ENCODE measurements at regions not wholly inside any gene's neighbourhood (a gene's known extent, or its start where the extent isn't known, plus 50 kb on each side); places are given as distances from the start of the nearest gene placed in this dataset.

GRCh38 chr15:38050529-38051448 is 116.3 kb downstream of the TMCO5A start:
- no peaks in the 10 kb centered on the region for H3K9me3 Mint-ChIP-seq (ENCODE audit: insufficient read depth)
- Histone ChIP-seq H3K4me1 (ENCODE audit: control insufficient read depth in 2 of 2, insufficient read depth in 2 of 2, low read length in 2 of 2) (no peaks in the 10 kb centered on the region), H3K4me2 (replicated peaks; ENCODE audit: low read depth, low read length, poor library complexity, severe bottlenecking) (no peak overlapping the region), H3K9me3 (ENCODE audit: control extremely low read depth in 1 of 3, control insufficient read depth in 2 of 3, insufficient read depth in 1 of 3, low read length in 2 of 3) (no peaks in the 10 kb centered on the region), H3K27ac (ENCODE audit: low read length in 2 of 2) (no peak overlapping the region), H3K79me2 (ENCODE audit: control insufficient read depth, insufficient read depth, low read length) (no peaks in the 10 kb centered on the region), H3K4me3 (ENCODE audit: control extremely low read depth in 1 of 5, extremely low read depth in 1 of 5, insufficient read depth in 1 of 5, low read depth in 2 of 5, low read length in 4 of 5) (no peak overlapping the region), H4K20me1 (ENCODE audit: control insufficient read depth, insufficient read depth, low read length, poor library complexity, severe bottlenecking) (no peaks in the 10 kb centered on the region), H3K27me3 (replicated peaks in 1 of 4; ENCODE audit: control extremely low read depth in 1 of 4, control insufficient read depth in 3 of 4, insufficient read depth in 4 of 4, low read length in 3 of 4) (no peaks in the 10 kb centered on the region), H2AFZ (ENCODE audit: insufficient read depth, low read depth, low read length, poor library complexity, severe bottlenecking) (no peak overlapping the region), H3K36me3 (replicated peaks in 1 of 2; ENCODE audit: control extremely low read depth in 1 of 2, control insufficient read depth in 1 of 2, extremely low read depth in 1 of 2, insufficient read depth in 2 of 2, low read length in 1 of 2) (no peaks in the 10 kb centered on the region), H3K9ac (ENCODE audit: low read length) (no peak overlapping the region)
- 44% methylated on average over 2 of the region's 4 CpGs for WGBS (ENCODE audit: insufficient coverage)
- DNase-seq: no peak
- no peaks in the 10 kb centered on the region for H3K27me3 Mint-ChIP-seq
- no peak overlapping the region for H3K4me3 Mint-ChIP-seq
- no peak for ATAC-seq (ENCODE audit: low read depth)
- no peak overlapping the region for H3K27ac Mint-ChIP-seq
- POLR2A ChIA-PET: no interaction called here
- TF ChIP-seq, protein P1, sequence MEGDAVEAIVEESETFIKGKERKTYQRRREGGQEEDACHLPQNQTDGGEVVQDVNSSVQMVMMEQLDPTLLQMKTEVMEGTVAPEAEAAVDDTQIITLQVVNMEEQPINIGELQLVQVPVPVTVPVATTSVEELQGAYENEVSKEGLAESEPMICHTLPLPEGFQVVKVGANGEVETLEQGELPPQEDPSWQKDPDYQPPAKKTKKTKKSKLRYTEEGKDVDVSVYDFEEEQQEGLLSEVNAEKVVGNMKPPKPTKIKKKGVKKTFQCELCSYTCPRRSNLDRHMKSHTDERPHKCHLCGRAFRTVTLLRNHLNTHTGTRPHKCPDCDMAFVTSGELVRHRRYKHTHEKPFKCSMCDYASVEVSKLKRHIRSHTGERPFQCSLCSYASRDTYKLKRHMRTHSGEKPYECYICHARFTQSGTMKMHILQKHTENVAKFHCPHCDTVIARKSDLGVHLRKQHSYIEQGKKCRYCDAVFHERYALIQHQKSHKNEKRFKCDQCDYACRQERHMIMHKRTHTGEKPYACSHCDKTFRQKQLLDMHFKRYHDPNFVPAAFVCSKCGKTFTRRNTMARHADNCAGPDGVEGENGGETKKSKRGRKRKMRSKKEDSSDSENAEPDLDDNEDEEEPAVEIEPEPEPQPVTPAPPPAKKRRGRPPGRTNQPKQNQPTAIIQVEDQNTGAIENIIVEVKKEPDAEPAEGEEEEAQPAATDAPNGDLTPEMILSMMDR (IDR thresholded peaks at IDR 0.05): no peak
- no peak for TF ChIP-seq EZH2 (IDR thresholded peaks at IDR 0.05; ENCODE audit: borderline replicate concordance, insufficient read depth, low read depth, low read length, poor library complexity, severe bottlenecking)
- H3K4me1 Mint-ChIP-seq: no peaks in the 10 kb centered on the region
- CTCF ChIA-PET: no interaction called here
- intact Hi-C loops (cut with micrococcal nuclease): no loop called here

DNA sequence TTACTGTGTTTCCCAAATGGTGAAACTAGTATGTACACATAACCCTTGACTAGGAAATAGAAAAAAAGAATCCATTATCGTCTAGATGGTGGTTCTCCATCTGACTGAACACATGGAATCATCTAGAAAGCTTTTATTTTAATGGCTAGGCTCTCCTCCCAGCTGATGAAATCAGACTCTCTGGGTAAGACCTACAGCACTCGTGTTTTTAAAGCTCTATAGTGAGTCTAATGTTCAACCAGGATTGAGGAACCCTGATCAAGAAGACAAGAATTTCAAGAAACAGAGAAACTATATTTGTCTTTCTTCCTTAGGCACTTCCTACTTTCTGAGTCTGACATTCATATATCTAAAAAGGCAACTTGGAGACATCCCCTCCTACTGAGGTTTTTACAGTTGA is 118.8 kb downstream of the TMCO5A start:
- DNase-seq (no peak), ATAC-seq (ENCODE audit: low read depth) (no peak)
- TF ChIP-seq, protein P1 (IDR thresholded peaks at IDR 0.05): no peak
- TF ChIP-seq EZH2 (IDR thresholded peaks at IDR 0.05; ENCODE audit: borderline replicate concordance, insufficient read depth, low read depth, low read length, poor library complexity, severe bottlenecking): no peak
- Histone ChIP-seq H3K9ac (ENCODE audit: low read length) (no peak overlapping the region), H3K4me2 (replicated peaks; ENCODE audit: low read depth, low read length, poor library complexity, severe bottlenecking) (no peak overlapping the region), H4K20me1 (ENCODE audit: control insufficient read depth, insufficient read depth, low read length, poor library complexity, severe bottlenecking) (no peaks in the 10 kb centered on the region), H3K27me3 (replicated peaks in 1 of 4; ENCODE audit: control extremely low read depth in 1 of 4, control insufficient read depth in 3 of 4, insufficient read depth in 4 of 4, low read length in 3 of 4) (no peaks in the 10 kb centered on the region), H2AFZ (ENCODE audit: insufficient read depth, low read depth, low read length, poor library complexity, severe bottlenecking) (no peak overlapping the region), H3K9me3 (ENCODE audit: control extremely low read depth in 1 of 3, control insufficient read depth in 2 of 3, insufficient read depth in 1 of 3, low read length in 2 of 3) (no peaks in the 10 kb centered on the region), H3K4me3 (ENCODE audit: control extremely low read depth in 1 of 5, extremely low read depth in 1 of 5, insufficient read depth in 1 of 5, low read depth in 2 of 5, low read length in 4 of 5) (no peak overlapping the region), H3K4me1 (ENCODE audit: control insufficient read depth in 2 of 2, insufficient read depth in 2 of 2, low read length in 2 of 2) (no peaks in the 10 kb centered on the region), H3K27ac (ENCODE audit: low read length in 2 of 2) (no peak overlapping the region), H3K79me2 (ENCODE audit: control insufficient read depth, insufficient read depth, low read length) (no peaks in the 10 kb centered on the region), H3K36me3 (replicated peaks in 1 of 2; ENCODE audit: control extremely low read depth in 1 of 2, control insufficient read depth in 1 of 2, extremely low read depth in 1 of 2, insufficient read depth in 2 of 2, low read length in 1 of 2) (no peaks in the 10 kb centered on the region)
- Mint-ChIP-seq H3K9me3 (ENCODE audit: insufficient read depth) (no peaks in the 10 kb centered on the region), H3K27me3 (no peaks in the 10 kb centered on the region), H3K4me1 (no peaks in the 10 kb centered on the region), H3K27ac (no peak overlapping the region), H3K4me3 (no peak overlapping the region)
- CTCF ChIA-PET: interaction anchor here (1.3 kb wide), 1 partner anchor 9 kb away, joined by 3 read pairs; no protein-coding TSS in a partner anchor
- POLR2A ChIA-PET: no interaction called here
- intact Hi-C loops (cut with micrococcal nuclease): no loop called here
- 90% methylated on average over 2 of the region's 2 CpGs for WGBS (ENCODE audit: insufficient coverage)
